Stimulated activated memory B cell treated with anti-CD40 and anti-IgM and Interleukin-4, amounts not matched to agents 10 μg/mL and 1 μg/mL and 100 μg/mL, for 72 hours (primary cell): ENCODE measurements at regions not wholly inside any gene's neighbourhood (a gene's known extent, or its start where the extent isn't known, plus 50 kb on each side); places are given as distances from the start of the nearest gene placed in this dataset.

Experiments used
- ATAC-seq: fragments of 150-1000 bp; cut with Tn5 transposase; 2 replicates; pipeline ENCODE4 v1.10.0; 2021
- H3K27ac Mint-ChIP-seq: one replicate; pipeline ENCODE4 v1.8.0; 2022; ENCODE audit warnings: mild to moderate bottlenecking, mixed read lengths
- H3K27me3 Mint-ChIP-seq: one replicate; pipeline ENCODE4 v1.8.0; 2022; ENCODE audit warnings: mixed read lengths
- H3K36me3 Mint-ChIP-seq: one replicate; pipeline ENCODE4 v1.8.0; 2022; ENCODE audit warnings: mixed read lengths
- H3K4me1 Mint-ChIP-seq: one replicate; pipeline ENCODE4 v1.8.0; 2022; ENCODE audit warnings: mixed read lengths
- H3K4me3 Mint-ChIP-seq: one replicate; pipeline ENCODE4 v1.8.0; 2022; ENCODE audit warnings: mild to moderate bottlenecking, moderate library complexity, mixed read lengths
- H3K9me3 Mint-ChIP-seq: one replicate; pipeline ENCODE4 v1.8.0; 2022; ENCODE audit warnings: mixed read lengths

GRCh38 chr2:104289651-104290565, 564.0 kb upstream of the POU3F3 start:
- Mint-ChIP-seq H3K4me1 (no peaks in the 10 kb centered on the region), H3K27me3 (no peaks in the 10 kb centered on the region), H3K36me3 (no peaks in the 10 kb centered on the region), H3K27ac (no peak overlapping the region), H3K9me3 (peaks cover 7% of the 10 kb centered on the region), H3K4me3 (no peak overlapping the region)
- no peak for ATAC-seq

- Mint-ChIP-seq H3K4me3 (no peak overlapping the region), H3K4me1 (no peaks in the 10 kb centered on the region), H3K27ac (no peak overlapping the region), H3K36me3 (no peaks in the 10 kb centered on the region), H3K9me3 (peaks cover 7% of the 10 kb centered on the region), H3K27me3 (no peaks in the 10 kb centered on the region)
- no peak for ATAC-seq
Measured at GRCh38 chr2:104290566-104290891, 563.4 kb upstream of the POU3F3 start.

GRCh38 chr2:104312684-104313083, 541.2 kb upstream of the POU3F3 start:
- peaks cover 4% of the 10 kb centered on the region for H3K9me3 Mint-ChIP-seq
- no peak overlapping the region for H3K4me3 Mint-ChIP-seq
- no peaks in the 10 kb centered on the region for H3K36me3 Mint-ChIP-seq
- H3K27ac Mint-ChIP-seq, result no peak overlapping the region
- no peak for ATAC-seq
- H3K27me3 Mint-ChIP-seq, result no peaks in the 10 kb centered on the region
- no peaks in the 10 kb centered on the region for H3K4me1 Mint-ChIP-seq

- no peak for ATAC-seq
- no peak overlapping the region for H3K4me3 Mint-ChIP-seq
- no peaks in the 10 kb centered on the region for H3K36me3 Mint-ChIP-seq
- no peaks in the 10 kb centered on the region for H3K27me3 Mint-ChIP-seq
- H3K27ac Mint-ChIP-seq, result no peak overlapping the region
- H3K4me1 Mint-ChIP-seq, result no peaks in the 10 kb centered on the region
- no peaks in the 10 kb centered on the region for H3K9me3 Mint-ChIP-seq
Measured at GRCh38 chr2:104318001-104318665, 535.8 kb upstream of the POU3F3 start.

- no peaks in the 10 kb centered on the region for H3K36me3 Mint-ChIP-seq
- H3K4me3 Mint-ChIP-seq, result no peak overlapping the region
- H3K27me3 Mint-ChIP-seq, result peaks cover 12% of the 10 kb centered on the region
- H3K27ac Mint-ChIP-seq, result no peak overlapping the region
- H3K4me1 Mint-ChIP-seq, result no peaks in the 10 kb centered on the region
- no peak for ATAC-seq
- H3K9me3 Mint-ChIP-seq, result no peaks in the 10 kb centered on the region
Measured at GRCh38 chr2:104321116-104321795, 532.7 kb upstream of the POU3F3 start.

DNA sequence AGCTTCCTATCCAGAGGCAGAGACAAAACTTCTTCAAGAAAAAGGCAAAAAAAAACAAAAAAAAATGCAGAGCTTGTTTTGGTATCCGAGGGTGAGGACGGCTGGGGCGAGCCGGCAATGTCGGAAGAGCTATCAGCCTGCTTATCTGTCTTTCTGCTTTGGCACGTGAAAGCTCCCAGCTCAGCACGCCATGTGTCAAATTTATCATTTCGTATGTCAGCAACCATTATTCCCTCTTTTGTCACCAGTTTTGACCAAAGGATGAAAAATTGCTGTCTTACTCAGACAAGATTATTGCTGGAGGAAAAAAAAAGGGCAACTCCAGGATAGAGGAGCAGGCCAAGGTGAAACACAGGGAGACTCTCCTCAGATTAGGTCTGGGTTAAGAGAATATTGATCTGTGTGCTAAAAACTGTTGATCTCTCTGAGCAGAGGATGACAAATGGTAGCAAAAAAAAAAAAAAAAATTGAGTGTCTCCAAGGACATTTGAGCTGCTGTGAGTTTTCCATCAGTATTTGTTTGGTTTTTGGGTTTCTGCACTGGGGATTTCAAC, 532.0 kb upstream of the POU3F3 start:
- ATAC-seq, result no peak
- H3K27ac Mint-ChIP-seq, result no peak overlapping the region
- no peaks in the 10 kb centered on the region for H3K4me1 Mint-ChIP-seq
- H3K9me3 Mint-ChIP-seq, result no peaks in the 10 kb centered on the region
- H3K27me3 Mint-ChIP-seq, result peaks cover 12% of the 10 kb centered on the region
- no peaks in the 10 kb centered on the region for H3K36me3 Mint-ChIP-seq
- no peak overlapping the region for H3K4me3 Mint-ChIP-seq

- Mint-ChIP-seq H3K4me3 (no peak overlapping the region), H3K27ac (no peak overlapping the region), H3K9me3 (peaks cover 5% of the 10 kb centered on the region), H3K27me3 (no peaks in the 10 kb centered on the region), H3K36me3 (no peaks in the 10 kb centered on the region), H3K4me1 (no peaks in the 10 kb centered on the region)
- no peak for ATAC-seq
Measured at GRCh38 chr2:104332731-104333130, 521.2 kb upstream of the POU3F3 start.

GRCh38 chr2:104337869-104338268, 516.0 kb upstream of the POU3F3 start:
- H3K27me3 Mint-ChIP-seq, result no peaks in the 10 kb centered on the region
- ATAC-seq, result no peak

DNA sequence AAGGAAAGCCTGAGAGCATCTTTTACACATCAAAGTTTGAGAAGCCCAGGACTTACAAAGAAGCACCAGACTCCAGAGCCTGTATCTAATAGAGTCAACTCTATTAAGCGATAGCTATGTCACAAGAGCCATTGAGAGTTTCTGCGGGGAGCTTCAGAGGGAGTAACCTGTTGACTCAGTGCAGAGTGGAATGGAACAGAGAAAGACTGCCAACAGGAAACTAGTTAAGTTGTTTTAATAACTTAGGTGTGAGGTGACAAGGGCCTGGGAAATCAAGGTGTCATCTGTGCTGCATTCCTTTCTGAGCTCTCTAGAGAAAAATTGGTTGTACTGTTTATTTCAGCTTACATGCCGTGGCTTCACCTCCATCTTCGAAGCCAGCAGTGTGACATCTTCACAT, 513.8 kb upstream of the POU3F3 start:
- Mint-ChIP-seq H3K9me3 (peaks cover 5% of the 10 kb centered on the region), H3K27ac (no peak overlapping the region), H3K4me1 (no peaks in the 10 kb centered on the region), H3K27me3 (peaks cover 3% of the 10 kb centered on the region), H3K36me3 (no peaks in the 10 kb centered on the region), H3K4me3 (no peak overlapping the region)
- no peak for ATAC-seq

More at GRCh38 chr2:104337869-104338268, 516.0 kb upstream of the POU3F3 start:
- no peak overlapping the region for H3K27ac Mint-ChIP-seq
- H3K36me3 Mint-ChIP-seq, result no peaks in the 10 kb centered on the region
- no peaks in the 10 kb centered on the region for H3K4me1 Mint-ChIP-seq
- H3K9me3 Mint-ChIP-seq, result peaks cover 5% of the 10 kb centered on the region
- no peak overlapping the region for H3K4me3 Mint-ChIP-seq

- H3K36me3 Mint-ChIP-seq, result no peaks in the 10 kb centered on the region
- H3K4me3 Mint-ChIP-seq, result no peak overlapping the region
- peaks cover 3% of the 10 kb centered on the region for H3K9me3 Mint-ChIP-seq
- no peak for ATAC-seq
- H3K4me1 Mint-ChIP-seq, result no peaks in the 10 kb centered on the region
- peaks cover 6% of the 10 kb centered on the region for H3K27me3 Mint-ChIP-seq
- no peak overlapping the region for H3K27ac Mint-ChIP-seq
Measured at GRCh38 chr2:104340879-104341828, 512.8 kb upstream of the POU3F3 start.

DNA sequence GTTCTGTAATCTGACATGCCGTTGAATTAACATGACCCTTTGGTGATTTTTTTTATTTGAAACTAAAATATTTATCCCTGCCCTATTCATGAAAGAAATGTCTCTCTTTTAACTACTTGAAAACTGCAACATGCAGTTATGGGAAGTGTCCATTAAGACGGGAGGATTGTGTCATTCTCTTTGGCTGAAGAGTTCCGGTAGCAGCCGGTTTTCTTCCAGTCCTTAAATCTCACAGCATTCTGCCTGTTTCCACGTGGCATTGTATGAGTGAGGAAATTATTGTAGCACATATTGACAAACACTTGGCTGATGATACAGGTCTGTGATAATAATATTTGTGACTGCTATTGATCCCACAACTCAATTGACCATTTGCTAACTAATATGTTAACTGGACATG, 509.6 kb upstream of the POU3F3 start:
- no peaks in the 10 kb centered on the region for H3K9me3 Mint-ChIP-seq
- no peaks in the 10 kb centered on the region for H3K36me3 Mint-ChIP-seq
- H3K27me3 Mint-ChIP-seq, result peaks cover 6% of the 10 kb centered on the region
- no peaks in the 10 kb centered on the region for H3K4me1 Mint-ChIP-seq
- no peak for ATAC-seq
- H3K4me3 Mint-ChIP-seq, result no peak overlapping the region
- H3K27ac Mint-ChIP-seq, result no peak overlapping the region

- ATAC-seq, result no peak
- Mint-ChIP-seq H3K27ac (no peak overlapping the region), H3K4me3 (no peak overlapping the region), H3K27me3 (peaks cover 6% of the 10 kb centered on the region), H3K9me3 (no peaks in the 10 kb centered on the region), H3K4me1 (no peaks in the 10 kb centered on the region), H3K36me3 (no peaks in the 10 kb centered on the region)
Measured at GRCh38 chr2:104344985-104345384, 508.9 kb upstream of the POU3F3 start.

DNA sequence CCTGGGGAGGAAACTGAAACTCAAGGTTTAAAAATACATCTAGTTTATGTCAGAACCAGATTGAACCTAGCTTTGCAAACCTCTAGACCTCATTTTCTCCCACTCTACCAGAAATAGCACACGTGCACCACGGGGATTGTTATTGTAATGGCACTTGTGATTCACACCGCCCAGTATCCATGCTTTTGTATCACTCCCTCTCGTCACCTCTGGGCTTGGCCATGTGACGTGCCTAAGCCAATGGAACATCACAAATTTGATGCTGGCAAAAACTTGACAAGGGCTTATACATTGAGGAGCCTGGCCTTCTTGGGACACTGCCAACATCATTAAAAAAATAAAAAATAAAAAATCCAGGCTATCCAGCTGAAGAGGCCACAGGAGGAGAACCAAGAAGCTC, 495.8 kb upstream of the POU3F3 start:
- H3K4me1 Mint-ChIP-seq, result no peaks in the 10 kb centered on the region
- H3K9me3 Mint-ChIP-seq, result no peaks in the 10 kb centered on the region
- H3K4me3 Mint-ChIP-seq, result no peak overlapping the region
- no peaks in the 10 kb centered on the region for H3K36me3 Mint-ChIP-seq
- H3K27me3 Mint-ChIP-seq, result no peaks in the 10 kb centered on the region
- ATAC-seq, result no peak
- no peak overlapping the region for H3K27ac Mint-ChIP-seq

GRCh38 chr2:104361414-104361813, 492.5 kb upstream of the POU3F3 start:
- H3K27ac Mint-ChIP-seq, result no peak overlapping the region
- H3K9me3 Mint-ChIP-seq, result no peaks in the 10 kb centered on the region
- H3K4me1 Mint-ChIP-seq, result no peaks in the 10 kb centered on the region
- H3K4me3 Mint-ChIP-seq, result no peak overlapping the region
- no peaks in the 10 kb centered on the region for H3K27me3 Mint-ChIP-seq
- ATAC-seq, result no peak
- H3K36me3 Mint-ChIP-seq, result no peaks in the 10 kb centered on the region
